Fibroblast of villous mesenchyme (primary cell): ENCODE measurements at regions not wholly inside any gene's neighbourhood (a gene's known extent, or its start where the extent isn't known, plus 50 kb on each side); places are given as distances from the start of the nearest gene placed in this dataset.

Experiments used
- DNase-seq: peaks from one replicate; pipeline ENCODE4 v3.0.0-alpha.2; 2010; ENCODE audit warnings: low read depth
- H3K4me3 ChIP-seq: 2 replicates; pipeline ENCODE4 v1.5.1; 2011; ENCODE audit warnings: low read depth, mild to moderate bottlenecking, low read length
- CTCF ChIP-seq: IDR thresholded peaks from 2 replicates; pipeline ENCODE4 v1.5.1; 2012; ENCODE audit warnings: low read depth, mild to moderate bottlenecking, low read length; ENCODE audit not compliant: insufficient read depth

GRCh38 chr13:99774644-99775043 is 196.9 kb downstream of the ZIC5 start:
- TF ChIP-seq CTCF, result no peak
- no peak for DNase-seq
- H3K4me3 ChIP-seq, result no peak overlapping the region

GRCh38 chr13:99768986-99769385 is 202.6 kb downstream of the ZIC5 start:
- no peak overlapping the region for H3K4me3 ChIP-seq
- no peak for DNase-seq
- TF ChIP-seq CTCF, result no peak

GRCh38 chr13:99766641-99767045 is 204.9 kb downstream of the ZIC5 start:
- no peak for DNase-seq
- H3K4me3 ChIP-seq, result no peak overlapping the region
- no peak for TF ChIP-seq CTCF

GRCh38 chr13:99765869-99766268 is 205.7 kb downstream of the ZIC5 start:
- no peak for DNase-seq
- no peak for TF ChIP-seq CTCF
- H3K4me3 ChIP-seq, result no peak overlapping the region

GRCh38 chr13:99760456-99760855 is 211.1 kb downstream of the ZIC5 start:
- no peak for DNase-seq
- no peak overlapping the region for H3K4me3 ChIP-seq
- TF ChIP-seq CTCF, result no peak

GRCh38 chr13:99759163-99759552 is 212.4 kb downstream of the ZIC5 start:
- DNase-seq, result no peak
- no peak for TF ChIP-seq CTCF
- no peak overlapping the region for H3K4me3 ChIP-seq

GRCh38 chr13:99758460-99759162 is 213.0 kb downstream of the ZIC5 start:
- no peak overlapping the region for H3K4me3 ChIP-seq
- TF ChIP-seq CTCF, result no peak
- DNase-seq, result no peak
